Sigmoid colon (tissue), 4 donors: ENCODE measurements at regions not wholly inside any gene's neighbourhood (a gene's known extent, or its start where the extent isn't known, plus 50 kb on each side); places are given as distances from the start of the nearest gene placed in this dataset.

Experiments
- EP300 ChIP-seq, 4 donors: sonication (generic); formaldehyde crosslinking; IDR thresholded peaks; one replicate each; pipeline ENCODE4 v1.6.1; 2017; ENCODE audit warnings: antibody characterized with exemption in 4 of 4
- POLR2A ChIP-seq, 2 donors: fragments of 450-650 bp; IDR thresholded peaks; one replicate each; pipeline ENCODE4 v1.6.1; 2016; ENCODE audit warnings: antibody characterized with exemption in 2 of 2, mild to moderate bottlenecking in 2 of 2, moderate library complexity in 2 of 2
- POLR2AphosphoS5 ChIP-seq, 4 donors: sonication (generic); formaldehyde crosslinking; IDR thresholded peaks; one replicate each; pipeline ENCODE4 v1.6.1; 2017; ENCODE audit warnings: antibody characterized with exemption in 4 of 4
- TF ChIP-seq, protein P1 (sequence below), 4 experiments: fragments of 450-650 bp in 3 of 4; fragments of 200-600 bp in 1 of 4; IDR thresholded peaks; one replicate each; pipeline ENCODE4 v1.5.1; 2016 to 2019; ENCODE audit warnings: antibody characterized with exemption in 4 of 4, mild to moderate bottlenecking in 3 of 4, moderate library complexity in 2 of 4

DNA sequence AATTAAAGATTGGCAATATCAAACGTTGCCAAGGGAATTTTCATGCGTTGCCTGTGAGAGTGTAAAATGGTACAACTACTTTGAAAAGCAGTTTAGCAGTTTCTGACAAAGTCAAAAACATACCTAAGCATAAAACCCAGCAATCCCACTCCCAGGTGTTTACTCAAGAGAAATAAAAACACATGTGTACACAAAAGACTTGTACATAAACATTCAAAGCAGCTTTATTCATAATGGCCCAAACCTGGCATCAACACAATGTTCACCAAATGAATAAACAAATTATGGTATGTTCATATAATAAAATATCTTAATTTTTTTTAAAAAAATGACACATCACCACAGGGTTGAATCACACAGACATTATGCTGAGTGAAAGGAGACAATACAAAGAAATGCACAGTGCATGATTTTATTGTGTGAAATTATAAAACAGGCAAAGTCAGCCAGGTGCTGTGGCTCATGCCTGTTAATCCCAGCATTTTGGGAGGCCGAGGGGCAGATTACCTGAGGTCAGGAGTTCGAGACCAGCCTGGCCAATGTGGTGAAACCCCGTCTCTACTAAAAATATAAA is 240.4 kb upstream of the MARCKS start:
- TF ChIP-seq, protein P1, sequence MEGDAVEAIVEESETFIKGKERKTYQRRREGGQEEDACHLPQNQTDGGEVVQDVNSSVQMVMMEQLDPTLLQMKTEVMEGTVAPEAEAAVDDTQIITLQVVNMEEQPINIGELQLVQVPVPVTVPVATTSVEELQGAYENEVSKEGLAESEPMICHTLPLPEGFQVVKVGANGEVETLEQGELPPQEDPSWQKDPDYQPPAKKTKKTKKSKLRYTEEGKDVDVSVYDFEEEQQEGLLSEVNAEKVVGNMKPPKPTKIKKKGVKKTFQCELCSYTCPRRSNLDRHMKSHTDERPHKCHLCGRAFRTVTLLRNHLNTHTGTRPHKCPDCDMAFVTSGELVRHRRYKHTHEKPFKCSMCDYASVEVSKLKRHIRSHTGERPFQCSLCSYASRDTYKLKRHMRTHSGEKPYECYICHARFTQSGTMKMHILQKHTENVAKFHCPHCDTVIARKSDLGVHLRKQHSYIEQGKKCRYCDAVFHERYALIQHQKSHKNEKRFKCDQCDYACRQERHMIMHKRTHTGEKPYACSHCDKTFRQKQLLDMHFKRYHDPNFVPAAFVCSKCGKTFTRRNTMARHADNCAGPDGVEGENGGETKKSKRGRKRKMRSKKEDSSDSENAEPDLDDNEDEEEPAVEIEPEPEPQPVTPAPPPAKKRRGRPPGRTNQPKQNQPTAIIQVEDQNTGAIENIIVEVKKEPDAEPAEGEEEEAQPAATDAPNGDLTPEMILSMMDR (IDR thresholded peaks at IDR 0.05): no peak
- TF ChIP-seq EP300 (IDR thresholded peaks at IDR 0.05) (no peak), POLR2A (IDR thresholded peaks at IDR 0.05) (no peak), POLR2AphosphoS5 (IDR thresholded peaks at IDR 0.05) (no peak)
